Gastroesophageal sphincter (tissue), 3 donors: ENCODE measurements at regions not wholly inside any gene's neighbourhood (a gene's known extent, or its start where the extent isn't known, plus 50 kb on each side); places are given as distances from the start of the nearest gene placed in this dataset.

ENCODE experiments used
- EP300 ChIP-seq: sonication (generic); formaldehyde crosslinking; IDR thresholded peaks from one replicate; pipeline ENCODE4 v1.6.1; 2017; ENCODE audit warnings: antibody characterized with exemption, mild to moderate bottlenecking
- POLR2A ChIP-seq, 2 donors: fragments of 450-650 bp; IDR thresholded peaks; one replicate each; pipeline ENCODE4 v1.6.1; 2017; ENCODE audit warnings: antibody characterized with exemption in 2 of 2, mild to moderate bottlenecking in 2 of 2, moderate library complexity in 1 of 2
- POLR2AphosphoS5 ChIP-seq: sonication (generic); formaldehyde crosslinking; IDR thresholded peaks from one replicate; pipeline ENCODE4 v1.6.1; 2017; ENCODE audit warnings: antibody characterized with exemption
- TF ChIP-seq, protein P1 (sequence below), 4 experiments: fragments of 200-600 bp in 2 of 4; fragments of 450-650 bp in 2 of 4; sonication (generic) in 1 of 4; IDR thresholded peaks; one replicate each; pipeline ENCODE4 v1.5.1; 2017 to 2019; ENCODE audit warnings: antibody characterized with exemption in 4 of 4, mild to moderate bottlenecking in 2 of 4, moderate library complexity in 2 of 4

DNA sequence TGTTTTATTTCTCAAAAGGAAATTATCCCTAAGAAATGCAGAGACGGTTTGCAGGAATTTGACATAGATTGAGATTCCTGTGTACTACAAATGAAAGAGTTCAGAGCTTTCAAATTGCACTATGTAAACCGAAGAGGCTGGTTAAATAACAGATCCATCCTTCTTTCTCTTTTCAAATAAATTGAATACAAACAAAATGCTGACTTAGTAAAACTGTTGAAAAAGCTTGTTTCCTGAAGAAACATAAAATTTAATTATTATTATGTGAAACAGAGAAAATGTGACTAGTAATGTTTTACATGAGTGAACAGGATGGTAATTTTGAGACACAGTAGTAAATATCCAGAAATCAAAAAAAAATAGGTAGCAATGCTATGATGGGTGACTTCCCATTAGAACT lies 441.2 kb downstream of the LRRIQ3 start:
- TF ChIP-seq EP300 (no peak), POLR2A (IDR thresholded peaks at IDR 0.05) (no peak), POLR2AphosphoS5 (no peak)
- TF ChIP-seq, protein P1, sequence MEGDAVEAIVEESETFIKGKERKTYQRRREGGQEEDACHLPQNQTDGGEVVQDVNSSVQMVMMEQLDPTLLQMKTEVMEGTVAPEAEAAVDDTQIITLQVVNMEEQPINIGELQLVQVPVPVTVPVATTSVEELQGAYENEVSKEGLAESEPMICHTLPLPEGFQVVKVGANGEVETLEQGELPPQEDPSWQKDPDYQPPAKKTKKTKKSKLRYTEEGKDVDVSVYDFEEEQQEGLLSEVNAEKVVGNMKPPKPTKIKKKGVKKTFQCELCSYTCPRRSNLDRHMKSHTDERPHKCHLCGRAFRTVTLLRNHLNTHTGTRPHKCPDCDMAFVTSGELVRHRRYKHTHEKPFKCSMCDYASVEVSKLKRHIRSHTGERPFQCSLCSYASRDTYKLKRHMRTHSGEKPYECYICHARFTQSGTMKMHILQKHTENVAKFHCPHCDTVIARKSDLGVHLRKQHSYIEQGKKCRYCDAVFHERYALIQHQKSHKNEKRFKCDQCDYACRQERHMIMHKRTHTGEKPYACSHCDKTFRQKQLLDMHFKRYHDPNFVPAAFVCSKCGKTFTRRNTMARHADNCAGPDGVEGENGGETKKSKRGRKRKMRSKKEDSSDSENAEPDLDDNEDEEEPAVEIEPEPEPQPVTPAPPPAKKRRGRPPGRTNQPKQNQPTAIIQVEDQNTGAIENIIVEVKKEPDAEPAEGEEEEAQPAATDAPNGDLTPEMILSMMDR (IDR thresholded peaks at IDR 0.05) = no peak
